ENCODE measurements at regions not wholly inside any gene's neighbourhood (a gene's known extent, or its start where the extent isn't known, plus 50 kb on each side); places are given as distances from the start of the nearest gene placed in this dataset.

- H3K27me3 ChIP-seq (ENCODE audit: insufficient read depth, low read depth) = no peaks in the 10 kb centered on the region
- BruUV-seq (replicated peaks) = no TSS peak
- H3F3A ChIP-seq (ENCODE audit: insufficient read depth, low read depth) = peaks cover 18% of the 10 kb centered on the region
- no peak for DNase-seq
- H4K20me1 ChIP-seq (ENCODE audit: insufficient read depth) = no peaks in the 10 kb centered on the region
- H3K4me1 ChIP-seq (replicated peaks; ENCODE audit: insufficient read depth) = peaks cover 31% of the 10 kb centered on the region
- H3K4me3 ChIP-seq = no peak overlapping the region
- TF ChIP-seq CTCF (conservative IDR thresholded peaks at IDR 0.05) = no peak
- no peak for TF ChIP-seq EZH2 (IDR thresholded peaks at IDR 0.05; ENCODE audit: low read depth)
- POLR2A ChIA-PET (ENCODE audit: unreplicated experiment) = no interaction called here
- CTCF ChIA-PET = no interaction called here
- H3K9me3 ChIP-seq (ENCODE audit: insufficient read depth, low read depth) = peaks cover 14% of the 10 kb centered on the region
- no peak overlapping the region for H3K4me2 ChIP-seq
- H3K36me3 ChIP-seq (ENCODE audit: low read depth) = no peaks in the 10 kb centered on the region
- H3K79me2 ChIP-seq (ENCODE audit: low read depth) = no peaks in the 10 kb centered on the region
- H2AFZ ChIP-seq = no peak overlapping the region
- H3K27ac ChIP-seq = no peak overlapping the region
- H3K9me2 ChIP-seq (ENCODE audit: insufficient read depth) = no peaks in the 10 kb centered on the region
- intact Hi-C loops (cut with micrococcal nuclease; ENCODE audit: unreplicated experiment) = no loop called here
Observed at GRCh38 chr1:55636696-55637095, 421.5 kb upstream of the USP24 start.

- Histone ChIP-seq H3K36me3 (ENCODE audit: low read depth) (no peaks in the 10 kb centered on the region), H3K79me2 (ENCODE audit: low read depth) (no peaks in the 10 kb centered on the region), H2AFZ (no peak overlapping the region), H3K9me3 (ENCODE audit: insufficient read depth, low read depth) (peaks cover 14% of the 10 kb centered on the region), H4K20me1 (ENCODE audit: insufficient read depth) (no peaks in the 10 kb centered on the region), H3K27me3 (ENCODE audit: insufficient read depth, low read depth) (no peaks in the 10 kb centered on the region), H3K4me2 (no peak overlapping the region), H3F3A (ENCODE audit: insufficient read depth, low read depth) (peaks cover 20% of the 10 kb centered on the region), H3K9me2 (ENCODE audit: insufficient read depth) (no peaks in the 10 kb centered on the region), H3K4me1 (replicated peaks; ENCODE audit: insufficient read depth) (peaks cover 37% of the 10 kb centered on the region), H3K27ac (no peak overlapping the region), H3K4me3 (no peak overlapping the region)
- no peak for DNase-seq
- POLR2A ChIA-PET (ENCODE audit: unreplicated experiment) = no interaction called here
- intact Hi-C loops (cut with micrococcal nuclease; ENCODE audit: unreplicated experiment) = no loop called here
- TF ChIP-seq EZH2 (IDR thresholded peaks at IDR 0.05; ENCODE audit: low read depth) = no peak
- CTCF ChIA-PET = interaction anchor here (0.6 kb wide), 1 partner anchor 992 kb away, joined by 4 read pairs; no protein-coding TSS in a partner anchor
- no TSS peak for BruUV-seq (replicated peaks)
Observed at GRCh38 chr1:55635856-55636255, 420.7 kb upstream of the USP24 start.

GRCh38 chr1:55634516-55634915, 419.4 kb upstream of the USP24 start:
- no peak overlapping the region for H3K4me3 ChIP-seq
- H4K20me1 ChIP-seq (ENCODE audit: insufficient read depth) = no peaks in the 10 kb centered on the region
- H3K4me1 ChIP-seq (replicated peaks; ENCODE audit: insufficient read depth) = peaks cover 37% of the 10 kb centered on the region
- H3K27ac ChIP-seq = no peak overlapping the region
- H3F3A ChIP-seq (ENCODE audit: insufficient read depth, low read depth) = peaks cover 23% of the 10 kb centered on the region
- TF ChIP-seq CTCF (conservative IDR thresholded peaks at IDR 0.05) (no peak), EZH2 (IDR thresholded peaks at IDR 0.05; ENCODE audit: low read depth) (no peak)
- ChIA-PET POLR2A (ENCODE audit: unreplicated experiment) (no interaction called here), CTCF (no interaction called here)
- H3K4me2 ChIP-seq = no peak overlapping the region
- no TSS peak for BruUV-seq (replicated peaks)
- H3K9me3 ChIP-seq (ENCODE audit: insufficient read depth, low read depth) = peaks cover 14% of the 10 kb centered on the region
- H3K9me2 ChIP-seq (ENCODE audit: insufficient read depth) = no peaks in the 10 kb centered on the region
- no peak for DNase-seq
- intact Hi-C loops (cut with micrococcal nuclease; ENCODE audit: unreplicated experiment) = no loop called here
- no peaks in the 10 kb centered on the region for H3K27me3 ChIP-seq (ENCODE audit: insufficient read depth, low read depth)
- H3K79me2 ChIP-seq (ENCODE audit: low read depth) = no peaks in the 10 kb centered on the region
- no peak overlapping the region for H2AFZ ChIP-seq
- H3K36me3 ChIP-seq (ENCODE audit: low read depth) = no peaks in the 10 kb centered on the region

GRCh38 chr1:55632906-55633305, 417.7 kb upstream of the USP24 start:
- no peaks in the 10 kb centered on the region for H3K79me2 ChIP-seq (ENCODE audit: low read depth)
- intact Hi-C loops (cut with micrococcal nuclease; ENCODE audit: unreplicated experiment) = loop anchor here (1.0 to 2.0 kb wide), 3 partner anchors 61 to 204 kb away; no protein-coding TSS in a partner anchor
- peak overlapping the region; percentile 45 for H3K27ac ChIP-seq
- no peak overlapping the region for H3K4me3 ChIP-seq
- ChIA-PET CTCF (no interaction called here), POLR2A (ENCODE audit: unreplicated experiment) (no interaction called here)
- H4K20me1 ChIP-seq (ENCODE audit: insufficient read depth) = no peaks in the 10 kb centered on the region
- no peak for DNase-seq
- peaks cover 18% of the 10 kb centered on the region for H3K9me3 ChIP-seq (ENCODE audit: insufficient read depth, low read depth)
- H3K4me1 ChIP-seq (replicated peaks; ENCODE audit: insufficient read depth) = peaks cover 27% of the 10 kb centered on the region
- BruUV-seq (replicated peaks) = no TSS peak
- peaks cover 16% of the 10 kb centered on the region for H3F3A ChIP-seq (ENCODE audit: insufficient read depth, low read depth)
- no peak for TF ChIP-seq CTCF (conservative IDR thresholded peaks at IDR 0.05)
- no peak for TF ChIP-seq EZH2 (IDR thresholded peaks at IDR 0.05; ENCODE audit: low read depth)
- no peaks in the 10 kb centered on the region for H3K9me2 ChIP-seq (ENCODE audit: insufficient read depth)
- H3K27me3 ChIP-seq (ENCODE audit: insufficient read depth, low read depth) = no peaks in the 10 kb centered on the region
- 0 out of 2 replicates have a peak overlapping the region, but pooled peaks have one; percentile 68 for H2AFZ ChIP-seq
- H3K36me3 ChIP-seq (ENCODE audit: low read depth) = no peaks in the 10 kb centered on the region
- H3K4me2 ChIP-seq = peak overlapping the region; percentile 41
